Smooth muscle cell (in vitro differentiated cells): ENCODE measurements at regions not wholly inside any gene's neighbourhood (a gene's known extent, or its start where the extent isn't known, plus 50 kb on each side); places are given as distances from the start of the nearest gene placed in this dataset.

ENCODE experiments used
- DNase-seq: peaks from one replicate; lab custom pipeline; 2025; ENCODE audit not compliant: unreplicated experiment; lab: John Stamatoyannopoulos, UW
- H2AFZ ChIP-seq: fragments of 200-600 bp; sonication (generic); 2 replicates; pipeline ENCODE4 v1.6.0; 2016; ENCODE audit warnings: antibody characterized with exemption, low read depth, mild to moderate bottlenecking
- H3F3A ChIP-seq: fragments of 200-600 bp; sonication (generic); 2 replicates; pipeline ENCODE4 v1.6.0; 2017; ENCODE audit warnings: antibody characterized with exemption, low read depth
- H3K27ac ChIP-seq: fragments of 200-600 bp; sonication (generic); 2 replicates; pipeline ENCODE4 v1.5.1; 2016; ENCODE audit warnings: low read depth, mild to moderate bottlenecking
- H3K27me3 ChIP-seq: fragments of 200-600 bp; sonication (generic); 2 replicates; pipeline ENCODE4 v1.6.1; 2016; ENCODE audit warnings: low read depth, mild to moderate bottlenecking
- H3K36me3 ChIP-seq: fragments of 200-600 bp; sonication (generic); 2 replicates; pipeline ENCODE4 v1.5.1; 2016; ENCODE audit warnings: low read depth
- H3K4me1 ChIP-seq: fragments of 200-600 bp; sonication (generic); 2 replicates; pipeline ENCODE4 v1.5.1; 2016; ENCODE audit warnings: low read depth
- H3K4me2 ChIP-seq: fragments of 200-600 bp; sonication (generic); 2 replicates; pipeline ENCODE4 v1.6.0; 2016; ENCODE audit warnings: mild to moderate bottlenecking
- H3K4me3 ChIP-seq: fragments of 200-600 bp; sonication (generic); 2 replicates; pipeline ENCODE4 v1.5.1; 2016; ENCODE audit warnings: mild to moderate bottlenecking
- H3K79me2 ChIP-seq: fragments of 200-600 bp; sonication (generic); 2 replicates; pipeline ENCODE4 v1.6.0; 2016; ENCODE audit warnings: low read depth, mild to moderate bottlenecking
- H3K9ac ChIP-seq: fragments of 200-600 bp; sonication (generic); 2 replicates; pipeline ENCODE4 v1.6.0; 2016; ENCODE audit warnings: low read depth
- H3K9me3 ChIP-seq: fragments of 200-600 bp; sonication (generic); replicated peaks from 2 replicates; pipeline ENCODE4 v1.5.1; 2016; ENCODE audit warnings: low read depth
- H4K20me1 ChIP-seq: fragments of 200-600 bp; sonication (generic); 2 replicates; pipeline ENCODE4 v1.6.0; 2016; ENCODE audit warnings: low read depth
- WGBS: methylation state at CpG from one replicate; pipeline ENCODE4 v1.1.7; 2016; ENCODE audit warnings: low lambda C conversion rate; 5-methylcytosine and 5-hydroxymethylcytosine counted together
- TF ChIP-seq, protein P1 (sequence below): fragments of 200-600 bp; sonication (generic); IDR thresholded peaks from 2 replicates; pipeline ENCODE4 v1.5.1; 2017; ENCODE audit warnings: borderline replicate concordance, mild to moderate bottlenecking, antibody characterized with exemption; ENCODE audit not compliant: insufficient read depth, poor library complexity, severe bottlenecking

DNA sequence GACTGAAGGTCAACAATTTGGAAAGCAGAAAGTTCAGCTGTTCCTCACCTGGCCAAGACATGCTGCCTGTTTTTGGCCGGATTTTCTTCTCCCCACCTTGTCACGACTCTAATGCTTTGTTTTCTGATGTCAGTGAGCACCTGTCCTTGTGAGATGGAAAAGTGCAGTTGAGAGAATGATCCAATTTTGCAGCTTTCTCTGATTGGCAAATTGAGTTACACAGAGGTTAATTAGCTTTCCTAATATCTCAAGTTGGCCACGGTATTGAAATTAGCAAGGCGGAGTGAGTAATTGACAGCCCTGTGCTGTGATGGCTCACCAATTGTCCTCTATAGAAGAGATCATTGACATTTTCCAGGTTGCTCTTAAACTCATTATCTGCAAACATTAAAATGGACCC is 126.8 kb upstream of the VCX3A start:
- H3K27me3 ChIP-seq = no peaks in the 10 kb centered on the region
- TF ChIP-seq, protein P1, sequence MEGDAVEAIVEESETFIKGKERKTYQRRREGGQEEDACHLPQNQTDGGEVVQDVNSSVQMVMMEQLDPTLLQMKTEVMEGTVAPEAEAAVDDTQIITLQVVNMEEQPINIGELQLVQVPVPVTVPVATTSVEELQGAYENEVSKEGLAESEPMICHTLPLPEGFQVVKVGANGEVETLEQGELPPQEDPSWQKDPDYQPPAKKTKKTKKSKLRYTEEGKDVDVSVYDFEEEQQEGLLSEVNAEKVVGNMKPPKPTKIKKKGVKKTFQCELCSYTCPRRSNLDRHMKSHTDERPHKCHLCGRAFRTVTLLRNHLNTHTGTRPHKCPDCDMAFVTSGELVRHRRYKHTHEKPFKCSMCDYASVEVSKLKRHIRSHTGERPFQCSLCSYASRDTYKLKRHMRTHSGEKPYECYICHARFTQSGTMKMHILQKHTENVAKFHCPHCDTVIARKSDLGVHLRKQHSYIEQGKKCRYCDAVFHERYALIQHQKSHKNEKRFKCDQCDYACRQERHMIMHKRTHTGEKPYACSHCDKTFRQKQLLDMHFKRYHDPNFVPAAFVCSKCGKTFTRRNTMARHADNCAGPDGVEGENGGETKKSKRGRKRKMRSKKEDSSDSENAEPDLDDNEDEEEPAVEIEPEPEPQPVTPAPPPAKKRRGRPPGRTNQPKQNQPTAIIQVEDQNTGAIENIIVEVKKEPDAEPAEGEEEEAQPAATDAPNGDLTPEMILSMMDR = no peak
- no peaks in the 10 kb centered on the region for H4K20me1 ChIP-seq
- H3K4me1 ChIP-seq = no peaks in the 10 kb centered on the region
- no peaks in the 10 kb centered on the region for H3K9me3 ChIP-seq
- H2AFZ ChIP-seq = no peak overlapping the region
- WGBS = 88% methylated on average over 4 of the region's 4 CpGs
- H3F3A ChIP-seq = no peaks in the 10 kb centered on the region
- H3K9ac ChIP-seq = no peak overlapping the region
- H3K4me2 ChIP-seq = no peak overlapping the region
- no peak overlapping the region for H3K4me3 ChIP-seq
- H3K36me3 ChIP-seq = no peaks in the 10 kb centered on the region
- H3K79me2 ChIP-seq = no peaks in the 10 kb centered on the region
- DNase-seq = no peak
- H3K27ac ChIP-seq = no peak overlapping the region

- no peaks in the 10 kb centered on the region for H3F3A ChIP-seq
- H3K9me3 ChIP-seq = no peaks in the 10 kb centered on the region
- 81% methylated on average over 2 of the region's 2 CpGs for WGBS
- no peaks in the 10 kb centered on the region for H3K79me2 ChIP-seq
- no peak overlapping the region for H3K9ac ChIP-seq
- H3K4me2 ChIP-seq = no peak overlapping the region
- H2AFZ ChIP-seq = no peak overlapping the region
- no peak for DNase-seq
- no peaks in the 10 kb centered on the region for H3K27me3 ChIP-seq
- H3K36me3 ChIP-seq = no peaks in the 10 kb centered on the region
- no peaks in the 10 kb centered on the region for H4K20me1 ChIP-seq
- H3K4me1 ChIP-seq = no peaks in the 10 kb centered on the region
- TF ChIP-seq, protein P1 = no peak
- H3K4me3 ChIP-seq = no peak overlapping the region
- H3K27ac ChIP-seq = no peak overlapping the region
Observed at GRCh38 chrX:6660567-6661264, 125.8 kb upstream of the VCX3A start.

GRCh38 chrX:6645216-6645615 is 110.3 kb upstream of the VCX3A start:
- Histone ChIP-seq H3K27ac (no peak overlapping the region), H3K4me3 (no peak overlapping the region), H3F3A (no peaks in the 10 kb centered on the region), H3K27me3 (no peaks in the 10 kb centered on the region), H3K4me2 (no peak overlapping the region), H3K79me2 (no peaks in the 10 kb centered on the region), H3K36me3 (no peaks in the 10 kb centered on the region), H4K20me1 (no peaks in the 10 kb centered on the region), H2AFZ (no peak overlapping the region), H3K4me1 (no peaks in the 10 kb centered on the region), H3K9me3 (peaks cover 4% of the 10 kb centered on the region), H3K9ac (no peak overlapping the region)
- TF ChIP-seq, protein P1 = no peak
- DNase-seq = no peak
- 60% methylated on average over 2 of the region's 2 CpGs for WGBS

DNA sequence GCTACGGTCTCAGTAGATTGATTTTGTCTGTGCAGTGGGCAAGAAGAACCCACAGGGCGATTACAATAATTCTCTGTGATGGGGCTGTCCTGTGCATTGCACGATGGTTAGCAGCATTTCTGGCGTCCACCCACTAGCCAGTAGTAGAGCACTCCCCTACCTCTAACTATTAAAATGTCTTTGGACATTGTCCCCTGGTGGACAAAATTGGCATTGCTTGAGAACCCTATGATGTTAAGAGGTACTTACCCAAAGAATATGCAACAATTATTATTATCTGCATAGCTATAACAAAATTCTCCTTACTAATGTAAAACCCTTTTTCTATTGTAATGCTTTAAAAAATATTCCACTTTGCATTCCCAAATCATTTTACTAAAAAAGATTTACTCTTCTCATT is 109.5 kb upstream of the VCX3A start:
- 81% methylated on average over 4 of the region's 4 CpGs for WGBS
- no peak overlapping the region for H3K27ac ChIP-seq
- DNase-seq = no peak

More for the DNA sequence above, 109.5 kb upstream of the VCX3A start:
- no peaks in the 10 kb centered on the region for H3K36me3 ChIP-seq
- H3K4me2 ChIP-seq = no peak overlapping the region
- H3K4me3 ChIP-seq = no peak overlapping the region
- H2AFZ ChIP-seq = no peak overlapping the region
- no peaks in the 10 kb centered on the region for H3K27me3 ChIP-seq
- H3K9me3 ChIP-seq = peaks cover 4% of the 10 kb centered on the region
- no peak overlapping the region for H3K9ac ChIP-seq
- no peaks in the 10 kb centered on the region for H3K79me2 ChIP-seq
- no peaks in the 10 kb centered on the region for H4K20me1 ChIP-seq
- H3K4me1 ChIP-seq = no peaks in the 10 kb centered on the region
- H3F3A ChIP-seq = no peaks in the 10 kb centered on the region
- TF ChIP-seq, protein P1 = peak; percentile 9
